GM21390 (cell line): ENCODE measurements at regions not wholly inside any gene's neighbourhood (a gene's known extent, or its start where the extent isn't known, plus 50 kb on each side); places are given as distances from the start of the nearest gene placed in this dataset.
A peak's percentile ranks its signal among the peaks of the same experiment; 100 is the strongest.

Experiments used
- ATAC-seq: cut with Tn5 transposase; IDR thresholded peaks from one replicate; pipeline ENCODE4 v1.9.1; 2021; ENCODE audit not compliant: unreplicated experiment

DNA sequence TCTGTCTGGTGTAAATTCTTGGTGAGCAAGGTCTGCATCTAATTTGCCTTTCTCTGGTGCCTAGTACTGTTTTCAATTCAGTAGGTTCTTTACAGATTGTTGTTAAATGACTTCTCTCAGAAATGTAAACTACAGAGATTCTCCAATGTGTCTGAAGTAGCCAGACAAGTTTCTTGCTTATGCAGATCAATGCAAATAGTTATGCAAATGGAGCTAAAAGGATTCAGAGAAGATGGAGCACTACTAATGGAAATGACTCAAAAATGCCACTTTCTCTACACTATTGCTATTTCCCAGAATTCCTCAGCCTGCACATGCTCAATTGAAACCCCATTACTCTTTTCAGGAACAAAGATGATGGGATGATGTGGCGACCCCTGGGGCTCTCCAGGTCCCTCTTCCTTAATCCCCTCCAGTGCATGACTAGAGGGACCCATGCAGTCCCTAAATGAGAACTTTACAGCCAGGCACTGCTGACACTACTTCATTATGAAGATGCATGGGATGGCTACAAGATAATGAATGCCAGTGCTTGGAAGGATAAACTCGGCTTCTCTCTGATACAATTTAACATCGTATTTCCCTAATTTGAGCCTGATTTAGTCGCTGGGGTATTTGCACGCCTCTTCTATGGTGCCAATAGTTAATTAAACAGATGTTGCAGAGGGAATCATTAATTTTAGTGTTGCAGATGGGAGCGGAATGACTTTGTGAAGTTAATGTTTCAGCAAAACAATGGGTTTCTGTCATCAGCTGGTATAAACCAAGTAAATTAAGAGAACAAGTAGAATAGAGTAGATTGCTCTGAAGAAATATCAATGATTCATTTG, 753.2 kb downstream of the TLR4 start:
- ATAC-seq, result no peak

GRCh38 chr9:118459913-118460312, 755.7 kb downstream of the TLR4 start:
- no peak for ATAC-seq

- ATAC-seq, result no peak
These were observed 759.2 kb downstream of the TLR4 start for GRCh38 chr9:118463419-118463818.

- ATAC-seq, result no peak
These were observed 769.3 kb downstream of the TLR4 start for GRCh38 chr9:118473521-118473920.

- no peak for ATAC-seq
These were observed 774.5 kb downstream of the TLR4 start for GRCh38 chr9:118478752-118479151.

GRCh38 chr9:118482306-118482705, 778.1 kb downstream of the TLR4 start:
- ATAC-seq, result no peak

DNA sequence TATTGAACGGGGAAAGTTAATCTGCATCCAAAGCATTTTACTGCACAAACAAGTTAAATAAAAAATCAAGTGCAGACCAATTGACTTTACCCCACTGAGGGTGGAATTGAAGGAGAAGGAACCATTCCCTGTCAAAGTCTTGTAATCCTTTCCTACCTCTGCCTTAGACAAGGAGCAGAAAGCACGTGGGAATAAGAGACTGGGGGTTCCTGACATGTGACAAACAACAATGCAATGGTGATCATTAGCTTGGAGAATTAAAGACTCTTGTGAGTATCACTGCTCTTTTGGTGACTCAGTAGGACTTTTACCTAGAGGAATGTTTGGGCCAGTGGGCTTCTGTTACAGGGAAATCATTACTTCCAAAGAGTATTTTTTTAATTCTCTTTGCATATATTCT, 779.5 kb downstream of the TLR4 start:
- no peak for ATAC-seq

GRCh38 chr9:118503236-118503635, 799.0 kb downstream of the TLR4 start:
- no peak for ATAC-seq

- no peak for ATAC-seq
These were observed 806.5 kb downstream of the TLR4 start for GRCh38 chr9:118510711-118511110.

DNA sequence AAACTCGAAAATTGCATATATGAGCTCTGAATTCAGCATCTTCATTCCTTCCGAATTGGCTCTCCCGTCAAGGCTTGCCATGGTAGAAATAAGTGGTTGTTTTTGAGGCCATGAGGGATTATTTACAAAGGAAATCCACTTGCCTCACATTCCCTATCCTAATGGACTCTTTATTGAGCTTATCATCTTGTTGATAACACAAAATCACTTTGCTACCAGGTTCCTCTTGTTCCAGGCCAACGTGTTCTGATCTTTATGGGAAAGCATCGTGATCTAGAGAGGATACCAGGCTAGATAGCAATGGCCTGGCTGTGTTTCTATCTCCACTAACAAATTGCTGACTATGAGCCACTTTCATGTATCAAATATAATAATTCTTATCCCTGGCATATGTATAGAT, 811.7 kb downstream of the TLR4 start:
- ATAC-seq, result no peak

GRCh38 chr9:118521261-118521660, 817.1 kb downstream of the TLR4 start:
- ATAC-seq, result no peak

DNA sequence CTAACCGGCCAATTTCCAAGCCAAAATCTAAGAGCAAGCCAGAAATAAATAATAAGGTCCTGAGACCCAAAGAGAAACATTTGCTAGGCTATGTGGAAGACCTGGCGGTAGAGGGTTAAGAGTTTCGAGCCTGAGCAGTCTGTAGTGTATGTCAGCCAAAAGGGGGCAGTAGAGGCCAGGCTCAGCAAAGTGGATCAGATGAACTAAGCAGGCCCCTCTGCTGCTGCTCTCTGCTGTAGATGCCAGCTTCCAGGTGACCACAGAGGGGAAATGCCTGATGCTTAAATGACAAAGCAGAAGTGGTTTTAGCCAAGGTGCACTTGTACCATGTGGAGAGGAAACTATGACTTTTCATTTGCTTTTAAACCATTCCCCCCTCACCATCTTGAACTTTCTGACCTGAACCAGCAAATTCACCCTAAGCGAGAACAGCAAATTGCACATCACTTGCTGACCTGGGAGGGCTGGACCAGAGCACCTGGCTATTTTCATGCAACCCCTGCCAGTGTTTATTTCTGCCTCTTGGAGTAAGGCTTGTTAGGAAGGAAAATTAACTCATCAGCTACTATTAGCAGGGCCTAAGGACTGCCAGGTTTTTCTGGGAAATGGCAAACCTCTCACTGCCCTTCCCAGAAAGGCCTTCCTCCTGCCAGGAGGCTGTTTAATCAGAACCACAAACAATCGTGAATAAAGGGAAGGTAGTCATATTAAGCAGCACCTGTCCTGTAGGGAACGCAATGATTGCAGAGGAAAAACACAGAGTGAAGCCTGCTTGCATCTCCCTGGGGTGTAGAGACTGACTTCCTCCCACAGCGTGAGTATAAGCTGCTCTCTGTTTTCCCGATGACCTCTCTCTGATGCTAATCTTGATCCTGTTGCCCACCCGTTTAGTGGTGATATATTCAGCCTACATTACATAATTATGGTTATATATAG, 818.2 kb downstream of the TLR4 start:
- ATAC-seq, result peak; percentile 98

- no peak for ATAC-seq
These were observed 823.1 kb downstream of the TLR4 start for GRCh38 chr9:118527261-118527660.

- ATAC-seq, result peak; percentile 53
These were observed 825.0 kb downstream of the TLR4 start for GRCh38 chr9:118529210-118529609.

DNA sequence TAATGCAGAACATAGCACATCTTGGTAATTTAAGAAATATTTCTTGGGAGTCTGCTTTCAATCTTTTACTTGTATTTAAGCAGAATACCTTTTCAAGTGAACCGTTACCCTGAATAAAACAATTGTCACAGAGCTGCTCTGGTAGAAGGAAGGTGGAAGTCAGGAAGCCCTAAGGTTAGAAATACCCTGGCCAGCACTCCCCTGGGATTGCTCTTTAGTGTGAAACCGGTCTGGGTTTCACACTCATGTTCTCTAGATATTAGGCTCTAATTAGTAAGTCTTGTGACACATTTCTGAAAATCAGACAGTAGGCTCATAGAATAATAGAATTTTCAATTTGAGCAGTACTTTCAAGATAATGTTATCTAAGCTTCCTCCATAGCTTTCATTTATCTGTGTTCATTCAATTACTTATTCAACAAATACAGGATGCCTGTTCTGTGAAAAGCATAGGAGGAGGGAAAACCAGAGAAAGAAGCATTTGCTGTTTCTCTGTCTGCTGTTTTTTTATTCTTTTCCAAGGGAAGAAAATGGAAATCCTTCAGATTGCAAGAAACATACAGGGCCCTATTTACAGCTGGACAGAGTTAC, 825.5 kb downstream of the TLR4 start:
- peak; percentile 95 for ATAC-seq

- no peak for ATAC-seq
These were observed 828.4 kb downstream of the TLR4 start for GRCh38 chr9:118532592-118532991.

DNA sequence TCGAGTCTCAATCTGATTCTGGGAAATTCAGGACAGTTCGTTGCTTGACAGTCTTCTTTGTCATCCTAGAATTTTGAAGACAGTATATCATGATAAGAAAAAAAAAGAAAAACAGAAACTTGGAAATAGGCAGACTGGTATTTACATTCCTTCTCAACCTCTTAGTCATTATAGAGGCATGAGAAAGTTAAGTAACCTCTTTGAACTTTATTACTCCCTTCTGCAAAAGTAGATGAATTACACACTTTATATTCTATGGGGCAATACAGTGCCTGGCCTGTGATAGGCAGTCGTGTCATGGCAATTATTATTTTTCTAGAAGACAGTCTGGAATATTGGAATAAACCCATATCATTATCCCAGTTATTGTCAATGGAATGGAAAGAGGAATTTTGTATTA, 828.9 kb downstream of the TLR4 start:
- no peak for ATAC-seq

GRCh38 chr9:118533850-118534249, 829.6 kb downstream of the TLR4 start:
- ATAC-seq, result no peak

DNA sequence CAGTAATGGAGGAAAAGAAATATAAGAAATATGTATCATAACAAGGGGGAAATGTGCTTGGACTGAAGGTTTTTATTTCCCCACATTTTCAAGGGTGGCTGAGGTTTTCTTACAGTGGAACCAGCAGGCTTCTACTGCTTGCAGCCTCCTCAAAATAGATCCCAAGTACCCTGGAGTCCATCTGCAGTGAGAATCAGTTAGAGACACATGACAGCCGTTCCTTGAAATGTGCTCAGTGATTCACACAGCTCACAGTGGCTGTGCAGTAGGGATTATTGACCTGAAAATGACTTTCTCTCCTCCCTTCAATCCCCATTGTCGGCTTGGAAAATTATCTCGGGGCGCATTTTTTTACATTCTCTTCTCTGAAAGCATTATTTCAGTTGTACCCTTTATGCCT, 832.0 kb downstream of the TLR4 start:
- no peak for ATAC-seq

GRCh38 chr9:118538959-118539358, 830.3 kb downstream of the BRINP1 start:
- no peak for ATAC-seq

DNA sequence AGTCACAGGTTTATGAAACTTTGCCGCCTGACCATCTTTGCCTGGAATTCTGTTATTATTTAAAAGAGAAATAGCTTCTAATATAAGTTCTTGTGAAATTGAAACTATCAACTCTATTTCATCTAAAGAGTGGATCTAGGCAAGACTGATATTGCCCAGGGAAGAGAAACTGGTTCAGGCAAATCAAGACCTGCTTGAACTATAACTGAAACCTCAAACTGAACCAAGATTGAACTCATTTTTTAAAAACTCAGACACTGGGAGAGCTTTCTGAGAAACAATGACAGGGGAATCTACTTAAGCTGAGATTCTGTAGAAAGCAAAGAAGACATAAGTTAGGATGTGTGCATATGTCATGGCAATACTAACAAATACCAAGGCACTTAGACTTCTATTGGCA, 815.8 kb downstream of the BRINP1 start:
- ATAC-seq, result no peak

- no peak for ATAC-seq
These were observed 814.2 kb downstream of the BRINP1 start for GRCh38 chr9:118554987-118555386.
